ENCODE measurements at regions not wholly inside any gene's neighbourhood (a gene's known extent, or its start where the extent isn't known, plus 50 kb on each side); places are given as distances from the start of the nearest gene placed in this dataset.
"Not testable (repeated sequence)": the region's sequence is repeated elsewhere in the genome, so short reads cannot be mapped to it uniquely, and the experiment has no call there.

- Mint-ChIP-seq H3K4me1 (no peaks in the 10 kb centered on the region), H3K27ac (no peak overlapping the region), H3K9me3 (peaks cover 1% of the 10 kb centered on the region), H3K36me3 (no peaks in the 10 kb centered on the region), H3K4me3 (no peak overlapping the region)
- DNase-seq (ENCODE audit: low spot score in 2 of 2) (no peak), ATAC-seq (no peak)
Measured at GRCh38 chr14:30162066-30162465, 234.4 kb upstream of the PRKD1 start.

- H3K4me3 Mint-ChIP-seq, result no peak overlapping the region
- no peak overlapping the region for H3K27ac Mint-ChIP-seq
- DNase-seq (ENCODE audit: low spot score in 2 of 2) (no peak), ATAC-seq (no peak)
- peaks cover 13% of the 10 kb centered on the region for H3K9me3 Mint-ChIP-seq
- no peaks in the 10 kb centered on the region for H3K36me3 Mint-ChIP-seq
- no peaks in the 10 kb centered on the region for H3K4me1 Mint-ChIP-seq
Measured at GRCh38 chr14:30165255-30165654, 237.6 kb upstream of the PRKD1 start.

- no peak overlapping the region for H3K27ac Mint-ChIP-seq
- H3K4me1 Mint-ChIP-seq, result no peaks in the 10 kb centered on the region
- ATAC-seq (no peak), DNase-seq (ENCODE audit: low spot score in 2 of 2) (no peak)
- no peak overlapping the region for H3K4me3 Mint-ChIP-seq
- peaks cover 9% of the 10 kb centered on the region for H3K9me3 Mint-ChIP-seq
- H3K36me3 Mint-ChIP-seq, result no peaks in the 10 kb centered on the region
Measured at GRCh38 chr14:30177781-30178180, 250.1 kb upstream of the PRKD1 start.

- H3K36me3 Mint-ChIP-seq, result no peaks in the 10 kb centered on the region
- H3K9me3 Mint-ChIP-seq, result peaks cover 10% of the 10 kb centered on the region
- H3K4me3 Mint-ChIP-seq, result no peak overlapping the region
- no peak overlapping the region for H3K27ac Mint-ChIP-seq
- no peaks in the 10 kb centered on the region for H3K4me1 Mint-ChIP-seq
- DNase-seq (ENCODE audit: low spot score in 2 of 2) (no peak), ATAC-seq (no peak)
Measured at GRCh38 chr14:30179381-30180130, 251.9 kb upstream of the PRKD1 start.

GRCh38 chr14:30180219-30180618, 252.6 kb upstream of the PRKD1 start:
- Mint-ChIP-seq H3K27ac (no peak overlapping the region), H3K4me1 (no peaks in the 10 kb centered on the region), H3K9me3 (peaks cover 13% of the 10 kb centered on the region), H3K4me3 (no peak overlapping the region), H3K36me3 (no peaks in the 10 kb centered on the region)
- DNase-seq (ENCODE audit: low spot score in 2 of 2) (no peak), ATAC-seq (no peak)

GRCh38 chr14:30185832-30186231, 258.2 kb upstream of the PRKD1 start:
- ATAC-seq (no peak), DNase-seq (ENCODE audit: low spot score in 2 of 2) (no peak)
- peaks cover 19% of the 10 kb centered on the region for H3K9me3 Mint-ChIP-seq
- no peaks in the 10 kb centered on the region for H3K4me1 Mint-ChIP-seq
- no peak overlapping the region for H3K4me3 Mint-ChIP-seq
- no peaks in the 10 kb centered on the region for H3K36me3 Mint-ChIP-seq
- no peak overlapping the region for H3K27ac Mint-ChIP-seq

- H3K27ac Mint-ChIP-seq, result no peak overlapping the region
- no peaks in the 10 kb centered on the region for H3K36me3 Mint-ChIP-seq
- H3K4me3 Mint-ChIP-seq, result no peak overlapping the region
- peaks cover 16% of the 10 kb centered on the region for H3K9me3 Mint-ChIP-seq
- H3K4me1 Mint-ChIP-seq, result no peaks in the 10 kb centered on the region
- DNase-seq (ENCODE audit: low spot score in 2 of 2), result no peak
- no peak for ATAC-seq
Measured at GRCh38 chr14:30191639-30192279, 264.1 kb upstream of the PRKD1 start.

GRCh38 chr14:30193101-30193500, 265.5 kb upstream of the PRKD1 start:
- no peak overlapping the region for H3K4me3 Mint-ChIP-seq
- H3K9me3 Mint-ChIP-seq, result peaks cover 16% of the 10 kb centered on the region
- H3K36me3 Mint-ChIP-seq, result no peaks in the 10 kb centered on the region
- no peaks in the 10 kb centered on the region for H3K4me1 Mint-ChIP-seq
- no peak for ATAC-seq
- H3K27ac Mint-ChIP-seq, result no peak overlapping the region
- DNase-seq (ENCODE audit: low spot score in 2 of 2), result no peak

GRCh38 chr14:30193845-30194501, 266.3 kb upstream of the PRKD1 start:
- Mint-ChIP-seq H3K4me1 (no peaks in the 10 kb centered on the region), H3K36me3 (no peaks in the 10 kb centered on the region), H3K4me3 (no peak overlapping the region), H3K9me3 (peaks cover 14% of the 10 kb centered on the region), H3K27ac (no peak overlapping the region)
- ATAC-seq (no peak), DNase-seq (ENCODE audit: low spot score in 2 of 2) (no peak)

GRCh38 chr14:30194741-30195148, 267.1 kb upstream of the PRKD1 start:
- DNase-seq (ENCODE audit: low spot score in 2 of 2) (no peak), ATAC-seq (no peak)
- H3K36me3 Mint-ChIP-seq, result no peaks in the 10 kb centered on the region
- H3K27ac Mint-ChIP-seq, result no peak overlapping the region
- peaks cover 6% of the 10 kb centered on the region for H3K9me3 Mint-ChIP-seq
- no peaks in the 10 kb centered on the region for H3K4me1 Mint-ChIP-seq
- no peak overlapping the region for H3K4me3 Mint-ChIP-seq

GRCh38 chr14:30195941-30196340, 268.3 kb upstream of the PRKD1 start:
- no peaks in the 10 kb centered on the region for H3K36me3 Mint-ChIP-seq
- H3K27ac Mint-ChIP-seq, result no peak overlapping the region
- ATAC-seq (no peak), DNase-seq (ENCODE audit: low spot score in 2 of 2) (no peak)
- no peaks in the 10 kb centered on the region for H3K4me1 Mint-ChIP-seq
- no peaks in the 10 kb centered on the region for H3K9me3 Mint-ChIP-seq
- no peak overlapping the region for H3K4me3 Mint-ChIP-seq

GRCh38 chr14:30196861-30197260, 269.2 kb upstream of the PRKD1 start:
- no peak for DNase-seq (ENCODE audit: low spot score in 2 of 2)
- Mint-ChIP-seq H3K27ac (no peak overlapping the region), H3K36me3 (no peaks in the 10 kb centered on the region), H3K4me1 (no peaks in the 10 kb centered on the region), H3K4me3 (no peak overlapping the region), H3K9me3 (no peaks in the 10 kb centered on the region)
- no peak for ATAC-seq

- H3K9me3 Mint-ChIP-seq; ATAC-seq; H3K36me3 Mint-ChIP-seq; H3K27ac Mint-ChIP-seq; DNase-seq (ENCODE audit: low spot score in 2 of 2); H3K4me1 Mint-ChIP-seq; H3K4me3 Mint-ChIP-seq: not testable (repeated sequence)
Measured at GRCh38 chr14:30198720-30199119, 271.1 kb upstream of the PRKD1 start.

GRCh38 chr14:30204431-30204980, 276.9 kb upstream of the PRKD1 start:
- H3K9me3 Mint-ChIP-seq, result peaks cover 9% of the 10 kb centered on the region
- H3K4me1 Mint-ChIP-seq, result no peaks in the 10 kb centered on the region
- no peaks in the 10 kb centered on the region for H3K36me3 Mint-ChIP-seq
- H3K27ac Mint-ChIP-seq, result no peak overlapping the region
- H3K4me3 Mint-ChIP-seq, result no peak overlapping the region
- ATAC-seq (no peak), DNase-seq (ENCODE audit: low spot score in 2 of 2) (no peak)

GRCh38 chr14:30209136-30209535, 281.5 kb upstream of the PRKD1 start:
- ATAC-seq, result no peak
- Mint-ChIP-seq H3K4me3 (no peak overlapping the region), H3K36me3 (no peaks in the 10 kb centered on the region), H3K27ac (no peak overlapping the region), H3K4me1 (no peaks in the 10 kb centered on the region), H3K9me3 (peaks cover 9% of the 10 kb centered on the region)
- no peak for DNase-seq (ENCODE audit: low spot score in 2 of 2)

- Mint-ChIP-seq H3K36me3 (no peaks in the 10 kb centered on the region), H3K9me3 (peaks cover 9% of the 10 kb centered on the region), H3K27ac (no peak overlapping the region), H3K4me3 (no peak overlapping the region), H3K4me1 (no peaks in the 10 kb centered on the region)
- ATAC-seq, result no peak
- no peak for DNase-seq (ENCODE audit: low spot score in 2 of 2)
Measured at GRCh38 chr14:30210630-30211029, 283.0 kb upstream of the PRKD1 start.

Measured in stimulated activated effector memory CD8-positive, alpha-beta T cell treated with anti-CD3 and anti-CD28 coated beads, Interleukin-12 subunit alpha, Interleukin-12 subunit beta, amount 100 ng/mL, for 72 hours (primary cell).